ENCODE measurements at regions not wholly inside any gene's neighbourhood (a gene's known extent, or its start where the extent isn't known, plus 50 kb on each side); places are given as distances from the start of the nearest gene placed in this dataset.

GRCh38 chr10:44176311-44176710 is 208.6 kb downstream of the CXCL12 start:
- no peak for TF ChIP-seq CTCF (IDR thresholded peaks at IDR 0.05; ENCODE audit: control insufficient read depth, insufficient read depth, low read depth, low read length, missing control alignments)
- H3K4me3 ChIP-seq (ENCODE audit: control insufficient read depth, low read depth, low read length) = no peak overlapping the region
- no peak for DNase-seq (ENCODE audit: low read depth)

- DNase-seq (ENCODE audit: low read depth) = no peak
- TF ChIP-seq CTCF (IDR thresholded peaks at IDR 0.05; ENCODE audit: control insufficient read depth, insufficient read depth, low read depth, low read length, missing control alignments) = no peak
- no peak overlapping the region for H3K4me3 ChIP-seq (ENCODE audit: control insufficient read depth, low read depth, low read length)
These were observed 211.3 kb downstream of the CXCL12 start for GRCh38 chr10:44173608-44173894.

GRCh38 chr10:44172883-44173607 is 211.9 kb downstream of the CXCL12 start:
- DNase-seq (ENCODE audit: low read depth) = no peak
- TF ChIP-seq CTCF (IDR thresholded peaks at IDR 0.05; ENCODE audit: control insufficient read depth, insufficient read depth, low read depth, low read length, missing control alignments) = no peak
- no peak overlapping the region for H3K4me3 ChIP-seq (ENCODE audit: control insufficient read depth, low read depth, low read length)

- no peak overlapping the region for H3K4me3 ChIP-seq (ENCODE audit: control insufficient read depth, low read depth, low read length)
- DNase-seq (ENCODE audit: low read depth) = no peak
- no peak for TF ChIP-seq CTCF (IDR thresholded peaks at IDR 0.05; ENCODE audit: control insufficient read depth, insufficient read depth, low read depth, low read length, missing control alignments)
These were observed 213.1 kb downstream of the CXCL12 start for GRCh38 chr10:44171765-44172164.

GRCh38 chr10:44168478-44168877 is 216.4 kb downstream of the CXCL12 start:
- TF ChIP-seq CTCF (IDR thresholded peaks at IDR 0.05; ENCODE audit: control insufficient read depth, insufficient read depth, low read depth, low read length, missing control alignments) = no peak
- H3K4me3 ChIP-seq (ENCODE audit: control insufficient read depth, low read depth, low read length) = no peak overlapping the region
- DNase-seq (ENCODE audit: low read depth) = no peak

GRCh38 chr10:44167752-44168151 is 217.1 kb downstream of the CXCL12 start:
- no peak overlapping the region for H3K4me3 ChIP-seq (ENCODE audit: control insufficient read depth, low read depth, low read length)
- no peak for DNase-seq (ENCODE audit: low read depth)
- no peak for TF ChIP-seq CTCF (IDR thresholded peaks at IDR 0.05; ENCODE audit: control insufficient read depth, insufficient read depth, low read depth, low read length, missing control alignments)

GRCh38 chr10:44166441-44166840 is 218.5 kb downstream of the CXCL12 start:
- no peak for TF ChIP-seq CTCF (IDR thresholded peaks at IDR 0.05; ENCODE audit: control insufficient read depth, insufficient read depth, low read depth, low read length, missing control alignments)
- H3K4me3 ChIP-seq (ENCODE audit: control insufficient read depth, low read depth, low read length) = no peak overlapping the region
- no peak for DNase-seq (ENCODE audit: low read depth)
